Caco-2 (cell line): ENCODE measurements at regions not wholly inside any gene's neighbourhood (a gene's known extent, or its start where the extent isn't known, plus 50 kb on each side); places are given as distances from the start of the nearest gene placed in this dataset.
A peak's percentile ranks its signal among the peaks of the same experiment; 100 is the strongest.

Source experiments
- BruUV-seq: library from RNA; stranded (reverse); fragments of 400-500 nt; replicated peaks from 2 replicates; lab custom pipeline; 2021; lab: Mats Ljungman, UMichigan
- CTCF ChIA-PET: fragments of 300-600 bp; sonication (Branson Sonifier 250); formaldehyde crosslinking; loops from one replicate; lab custom pipeline; 2022; ENCODE audit warnings: antibody characterized with exemption; lab: Charles Lee
- POLR2A ChIA-PET: fragments of 300-600 bp; sonication (Branson Sonifier 250); formaldehyde crosslinking; loops from one replicate; lab custom pipeline; 2022; ENCODE audit warnings: antibody characterized with exemption; lab: Charles Lee
- DNase-seq, 2 experiments: peaks; one replicate each; pipeline versions ENCODE4 v3.0.0 to v3.0.0-alpha.2; 2020 to 2022
- H3K27me3 ChIP-seq: replicated peaks from 2 replicates; pipeline ENCODE4 v1.6.0; 2011; ENCODE audit warnings: low read length; ENCODE audit not compliant: control insufficient read depth, insufficient read depth
- H3K36me3 ChIP-seq: 2 replicates; pipeline ENCODE4 v1.5.1; 2011; ENCODE audit warnings: low read length; ENCODE audit not compliant: control insufficient read depth, insufficient read depth
- H3K4me1 ChIP-seq: fragments of 250-450 bp; sonication (Bioruptor Pico); 2 replicates; pipeline ENCODE4 v1.5.1; 2020; ENCODE audit warnings: mild to moderate bottlenecking
- H3K4me3 ChIP-seq: 2 replicates; pipeline ENCODE4 v1.5.1; 2011; ENCODE audit warnings: low read depth, mild to moderate bottlenecking, control low read depth, low read length
- H3K9me3 ChIP-seq: fragments of 250-450 bp; sonication (Bioruptor Pico); 2 replicates; pipeline ENCODE4 v1.5.1; 2020; ENCODE audit warnings: mild to moderate bottlenecking, moderate library complexity
- H3K27ac Mint-ChIP-seq: one replicate; pipeline ENCODE4 v1.8.0; 2022; ENCODE audit warnings: mixed read lengths; ENCODE audit not compliant: unreplicated experiment
- H3K27me3 Mint-ChIP-seq: one replicate; pipeline ENCODE4 v1.8.0; 2022; ENCODE audit warnings: mixed read lengths; ENCODE audit not compliant: insufficient read depth, unreplicated experiment
- H3K36me3 Mint-ChIP-seq: one replicate; pipeline ENCODE4 v1.8.0; 2022; ENCODE audit warnings: mild to moderate bottlenecking, mixed read lengths; ENCODE audit not compliant: insufficient read depth, unreplicated experiment
- H3K4me1 Mint-ChIP-seq: one replicate; pipeline ENCODE4 v1.8.0; 2022; ENCODE audit warnings: low read depth, mixed read lengths; ENCODE audit not compliant: unreplicated experiment
- H3K4me3 Mint-ChIP-seq: one replicate; pipeline ENCODE4 v1.8.0; 2022; ENCODE audit warnings: mild to moderate bottlenecking, moderate library complexity, mixed read lengths; ENCODE audit not compliant: unreplicated experiment
- H3K9me3 Mint-ChIP-seq: one replicate; pipeline ENCODE4 v1.8.0; 2022; ENCODE audit warnings: mixed read lengths; ENCODE audit not compliant: unreplicated experiment
- CTCF ChIP-seq, 2 experiments: fragments of 200-600 bp in 1 of 2; IDR thresholded peaks; 1 replicate in 1 of 2; 2 replicates in 1 of 2; pipeline versions ENCODE4 v1.5.1 to v1.8.0; 2011 to 2022; ENCODE audit warnings: antibody characterized with exemption in 1 of 2, control low read depth in 1 of 2, inconsistent platforms in 1 of 2, low read depth in 1 of 2, low read length in 1 of 2, mild to moderate bottlenecking in 1 of 2, moderate library complexity in 1 of 2; ENCODE audit not compliant: insufficient read depth in 1 of 2, severe bottlenecking in 1 of 2, unreplicated experiment in 1 of 2
- intact Hi-C: fragments of 100-400 bp; cut with micrococcal nuclease; formaldehyde crosslinking; loops from one replicate; pipeline ENCODE4 v1.10.0; 2022; ENCODE audit not compliant: unreplicated experiment

GRCh38 chr1:25137521-25138395 is 94.5 kb downstream of the SYF2 start:
- H3K27me3 ChIP-seq: no peaks in the 10 kb centered on the region
- no peak for TF ChIP-seq CTCF (IDR thresholded peaks at IDR 0.05; ENCODE audit: insufficient read depth in 1 of 2, low read depth in 1 of 2, low read length in 1 of 2, severe bottlenecking in 1 of 2, unreplicated experiment in 1 of 2)
- intact Hi-C loops: no loop called here
- no peak for DNase-seq
- H3K36me3 ChIP-seq: no peaks in the 10 kb centered on the region
- no peaks in the 10 kb centered on the region for H3K9me3 ChIP-seq
- Mint-ChIP-seq H3K36me3 (no peaks in the 10 kb centered on the region), H3K27me3 (no peaks in the 10 kb centered on the region), H3K4me1 (no peaks in the 10 kb centered on the region), H3K27ac (no peak overlapping the region), H3K4me3 (no peak overlapping the region), H3K9me3 (no peaks in the 10 kb centered on the region)
- no peak overlapping the region for H3K4me3 ChIP-seq
- no TSS peak for BruUV-seq
- ChIA-PET CTCF (no interaction called here), POLR2A (no interaction called here)
- no peaks in the 10 kb centered on the region; the same call in 1 of the 2 replicates for H3K4me1 ChIP-seq

- no peak for DNase-seq
- ChIA-PET POLR2A (no interaction called here), CTCF (no interaction called here)
- Histone ChIP-seq H3K4me1 (no peaks in the 10 kb centered on the region; the same call in 1 of the 2 replicates), H3K36me3 (no peaks in the 10 kb centered on the region), H3K9me3 (no peaks in the 10 kb centered on the region), H3K27me3 (no peaks in the 10 kb centered on the region), H3K4me3 (no peak overlapping the region)
- Mint-ChIP-seq H3K4me3 (no peak overlapping the region), H3K27ac (peak overlapping the region; percentile 61), H3K27me3 (no peaks in the 10 kb centered on the region), H3K36me3 (no peaks in the 10 kb centered on the region), H3K4me1 (no peaks in the 10 kb centered on the region), H3K9me3 (no peaks in the 10 kb centered on the region)
- TF ChIP-seq CTCF (IDR thresholded peaks at IDR 0.05; ENCODE audit: insufficient read depth in 1 of 2, low read depth in 1 of 2, low read length in 1 of 2, severe bottlenecking in 1 of 2, unreplicated experiment in 1 of 2): no peak
- intact Hi-C loops: no loop called here
- no TSS peak for BruUV-seq
Measured at GRCh38 chr1:25137106-25137505, 95.2 kb downstream of the SYF2 start.

- BruUV-seq: no TSS peak
- H3K36me3 ChIP-seq: no peaks in the 10 kb centered on the region
- H3K9me3 ChIP-seq: no peaks in the 10 kb centered on the region
- no peak for TF ChIP-seq CTCF (IDR thresholded peaks at IDR 0.05; ENCODE audit: insufficient read depth in 1 of 2, low read depth in 1 of 2, low read length in 1 of 2, severe bottlenecking in 1 of 2, unreplicated experiment in 1 of 2)
- ChIA-PET POLR2A (no interaction called here), CTCF (no interaction called here)
- Mint-ChIP-seq H3K27ac (no peak overlapping the region), H3K36me3 (no peaks in the 10 kb centered on the region), H3K4me1 (no peaks in the 10 kb centered on the region), H3K9me3 (no peaks in the 10 kb centered on the region), H3K4me3 (no peak overlapping the region), H3K27me3 (no peaks in the 10 kb centered on the region)
- DNase-seq: no peak
- no peaks in the 10 kb centered on the region; the same call in 1 of the 2 replicates for H3K4me1 ChIP-seq
- no peaks in the 10 kb centered on the region for H3K27me3 ChIP-seq
- no peak overlapping the region for H3K4me3 ChIP-seq
- intact Hi-C loops: no loop called here
Measured at GRCh38 chr1:25135909-25136308, 96.4 kb downstream of the SYF2 start.
